Naive thymus-derived CD8-positive, alpha-beta T cell (primary cell): ENCODE measurements at regions not wholly inside any gene's neighbourhood (a gene's known extent, or its start where the extent isn't known, plus 50 kb on each side); places are given as distances from the start of the nearest gene placed in this dataset.
"Not testable (repeated sequence)": the region's sequence is repeated elsewhere in the genome, so short reads cannot be mapped to it uniquely, and the experiment has no call there.

Experiments used
- ATAC-seq, 2 donors: fragments of 150-1000 bp; cut with Tn5 transposase in 1 of 2; sonication (Bioruptor Pico), chemical (Tn5 transposase) in 1 of 2; 1 replicate in 1 of 2; 2 replicates in 1 of 2; pipeline ENCODE4 v1.10.0; 2021; ENCODE audit warnings: mild to moderate bottlenecking in 2 of 2, moderate library complexity in 2 of 2
- POLR2A ChIA-PET: fragments of 350-600 bp; sonication (Branson Sonifier 250); formaldehyde crosslinking; loops from one replicate; lab custom pipeline; 2021; ENCODE audit warnings: antibody characterized with exemption; lab: Charles Lee
- DNase-seq, 10 donors: peaks; one replicate each; pipeline versions ENCODE4 v3.0.0 to v3.0.0-alpha.2; 2020 to 2022
- H3K27ac Mint-ChIP-seq, 10 donors: one replicate each; pipeline ENCODE4 v1.8.0; 2020 to 2022; ENCODE audit warnings: mild to moderate bottlenecking in 10 of 10, mixed read lengths in 10 of 10, moderate library complexity in 4 of 10, inconsistent platforms in 1 of 10
- H3K27me3 Mint-ChIP-seq, 5 donors: one replicate each; pipeline ENCODE4 v1.8.0; 2021 to 2022; ENCODE audit warnings: mixed read lengths in 5 of 5
- H3K36me3 Mint-ChIP-seq, 3 donors: one replicate each; pipeline ENCODE4 v1.8.0; 2020 to 2022; ENCODE audit warnings: mixed read lengths in 3 of 3, mild to moderate bottlenecking in 2 of 3, inconsistent platforms in 1 of 3
- H3K4me1 Mint-ChIP-seq, 4 donors: one replicate each; pipeline ENCODE4 v1.8.0; 2021 to 2022; ENCODE audit warnings: mixed read lengths in 4 of 4
- H3K4me3 Mint-ChIP-seq, 10 donors: one replicate each; pipeline ENCODE4 v1.8.0; 2020 to 2022; ENCODE audit warnings: mild to moderate bottlenecking in 10 of 10, mixed read lengths in 10 of 10, moderate library complexity in 6 of 10, inconsistent platforms in 1 of 10
- H3K9me3 Mint-ChIP-seq, 9 donors: one replicate each; pipeline ENCODE4 v1.8.0; 2020 to 2022; ENCODE audit warnings: mixed read lengths in 9 of 9, mild to moderate bottlenecking in 3 of 9, inconsistent platforms in 1 of 9, moderate library complexity in 1 of 9

DNA sequence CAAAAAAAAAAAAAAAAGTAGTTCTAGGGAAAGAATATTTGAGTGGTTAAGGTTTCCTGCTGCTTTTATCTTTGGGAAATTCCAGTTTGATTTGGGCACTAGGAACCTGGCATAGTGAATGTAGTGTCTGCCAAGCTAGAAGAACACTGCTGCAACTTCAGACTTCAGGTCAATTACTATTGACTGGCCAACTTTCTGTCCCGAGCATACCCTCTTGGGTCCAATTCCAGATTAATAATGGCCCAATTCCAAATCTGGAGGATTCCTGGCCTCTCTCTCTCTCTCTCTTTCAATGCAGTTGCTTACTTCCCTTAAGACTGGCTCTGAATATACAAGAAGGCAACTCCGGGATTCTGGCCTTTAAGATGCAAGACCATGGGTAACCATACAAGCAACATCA, 74.9 kb downstream of the ANKEF1 start:
- H3K27me3 Mint-ChIP-seq, result peaks cover 0 to 3% (median 0%) of the 10 kb centered on the region in 5 donors
- no peak overlapping the region for H3K27ac Mint-ChIP-seq
- POLR2A ChIA-PET, result no interaction called here
- H3K4me3 Mint-ChIP-seq, result no peak overlapping the region
- H3K9me3 Mint-ChIP-seq, result peaks cover 0 to 10% (median 0%) of the 10 kb centered on the region in 9 donors
- peaks cover 0 to 2% (median 0%) of the 10 kb centered on the region in 4 donors for H3K4me1 Mint-ChIP-seq
- peaks cover 0 to 3% (median 0%) of the 10 kb centered on the region in 3 donors for H3K36me3 Mint-ChIP-seq
- no peak for ATAC-seq
- no peak for DNase-seq

DNA sequence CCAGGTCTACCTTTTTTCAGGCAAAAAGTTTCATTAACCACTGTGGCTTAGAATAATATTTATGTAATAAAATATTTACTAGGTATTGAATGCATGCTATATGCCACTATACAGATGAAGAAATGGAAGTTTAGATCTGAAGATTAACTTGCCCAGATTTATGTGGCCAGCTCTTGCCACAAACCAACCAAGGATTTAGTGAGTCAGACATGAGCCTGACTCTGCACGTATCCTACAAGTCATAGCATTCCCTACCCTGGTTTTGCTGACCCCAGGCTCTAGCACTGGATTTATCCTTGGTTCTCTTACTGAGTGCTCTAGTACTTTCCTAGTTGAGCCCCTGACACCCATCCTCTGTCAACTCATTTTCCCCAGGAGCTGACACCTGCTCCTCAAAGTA, 75.4 kb downstream of the ANKEF1 start:
- peaks cover 0 to 3% (median 0%) of the 10 kb centered on the region in 5 donors for H3K27me3 Mint-ChIP-seq
- peaks cover 0 to 3% (median 0%) of the 10 kb centered on the region in 3 donors for H3K36me3 Mint-ChIP-seq
- H3K27ac Mint-ChIP-seq, result no peak overlapping the region
- peaks cover 0 to 2% (median 0%) of the 10 kb centered on the region in 4 donors for H3K4me1 Mint-ChIP-seq
- no peak overlapping the region for H3K4me3 Mint-ChIP-seq
- DNase-seq, result no peak
- no peak for ATAC-seq
- POLR2A ChIA-PET, result no interaction called here
- peaks cover 0 to 10% (median 0%) of the 10 kb centered on the region in 9 donors for H3K9me3 Mint-ChIP-seq

DNA sequence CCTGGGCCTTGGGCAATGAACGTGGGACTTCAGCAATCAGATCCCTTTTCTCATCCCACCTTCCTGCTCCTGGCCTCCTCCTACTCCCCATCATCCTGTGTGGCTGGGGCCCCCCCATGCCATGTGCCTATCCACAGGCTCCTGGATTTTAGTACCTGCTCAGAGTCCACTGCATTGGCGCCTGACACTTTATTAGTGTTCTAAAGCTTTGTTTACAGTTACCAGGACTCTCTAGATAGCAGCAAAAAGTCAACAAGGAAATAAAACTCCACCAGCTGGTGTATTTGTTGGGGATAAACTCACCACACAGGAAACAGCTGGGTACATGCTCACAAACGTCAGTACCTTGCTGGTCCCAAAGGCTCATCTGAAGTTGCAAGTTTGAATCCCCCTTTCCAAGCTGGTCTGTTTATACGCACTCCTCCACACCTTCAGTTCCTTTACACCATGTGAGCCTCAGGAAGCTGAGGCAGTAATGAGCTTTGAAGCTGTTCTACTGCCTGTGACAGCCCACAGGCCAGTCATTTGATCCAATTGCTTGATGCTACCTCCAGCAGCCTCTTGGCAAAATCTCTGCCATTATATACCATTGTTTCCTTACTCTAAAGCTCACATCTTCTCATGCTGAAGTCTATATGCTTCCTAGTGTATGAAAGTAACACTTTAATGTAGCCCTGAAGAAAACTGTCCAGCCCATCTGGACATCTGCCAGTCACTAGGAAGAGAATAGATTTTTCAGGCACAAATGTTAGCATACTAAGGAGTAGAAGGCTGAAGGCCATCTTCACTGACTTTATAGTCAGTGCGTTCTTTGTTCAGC, 76.6 kb downstream of the ANKEF1 start:
- peaks cover 0 to 3% (median 0%) of the 10 kb centered on the region in 5 donors for H3K27me3 Mint-ChIP-seq
- POLR2A ChIA-PET, result no interaction called here
- peaks cover 0 to 2% (median under 1%) of the 10 kb centered on the region in 4 donors for H3K4me1 Mint-ChIP-seq

DNA sequence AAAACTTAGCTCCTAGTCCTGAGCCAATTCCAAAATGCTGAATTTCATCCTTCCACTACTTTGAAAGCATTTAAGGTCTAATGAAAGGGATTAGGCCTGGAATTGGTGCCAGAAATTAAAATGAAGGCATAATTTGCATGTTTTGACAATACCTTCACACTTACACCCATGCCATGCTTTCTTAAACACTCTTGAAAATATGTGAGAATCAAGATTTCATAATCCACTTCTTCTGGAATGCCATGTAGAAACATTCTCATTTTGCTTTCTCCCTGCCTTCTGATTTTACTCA, 77.1 kb downstream of the ANKEF1 start:
- H3K27me3 Mint-ChIP-seq, result peaks cover 0 to 3% (median 0%) of the 10 kb centered on the region in 5 donors
- H3K9me3 Mint-ChIP-seq, result peaks cover 0 to 7% (median 0%) of the 10 kb centered on the region in 9 donors
- no peak overlapping the region for H3K27ac Mint-ChIP-seq
- no peak overlapping the region for H3K4me3 Mint-ChIP-seq
- peaks cover 0 to 2% (median under 1%) of the 10 kb centered on the region in 4 donors for H3K4me1 Mint-ChIP-seq
- DNase-seq, result no peak
- POLR2A ChIA-PET, result no interaction called here
- H3K36me3 Mint-ChIP-seq, result peaks cover 0 to 1% (median 0%) of the 10 kb centered on the region in 3 donors
- no peak for ATAC-seq

More for the DNA sequence above, 76.6 kb downstream of the ANKEF1 start:
- Mint-ChIP-seq H3K4me3 (no peak overlapping the region), H3K9me3 (peaks cover 0 to 10% (median 0%) of the 10 kb centered on the region in 9 donors), H3K36me3 (peaks cover 0 to 3% (median 0%) of the 10 kb centered on the region in 3 donors), H3K27ac (no peak overlapping the region)
- no peak for DNase-seq
- ATAC-seq, result peak in 1 of 2 donors; percentile 14

DNA sequence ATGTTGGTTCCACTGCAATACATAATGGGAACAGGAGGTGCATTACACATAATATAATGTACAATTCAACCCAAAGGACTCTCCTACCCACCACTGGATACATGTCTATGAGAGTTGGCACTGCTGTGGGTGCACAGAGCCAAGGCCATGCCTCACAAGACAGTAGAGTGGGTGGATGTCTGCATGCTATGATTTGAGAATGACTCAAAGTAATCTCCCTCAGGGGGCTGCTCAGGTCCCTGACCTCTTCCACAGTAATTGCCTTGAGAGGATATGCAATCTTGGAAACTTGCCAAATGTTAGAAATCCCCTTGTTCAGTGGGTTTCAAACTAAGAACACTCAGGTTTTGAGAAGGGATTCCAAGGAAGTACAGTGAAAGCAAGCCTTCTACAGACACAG, 79.0 kb downstream of the ANKEF1 start:
- POLR2A ChIA-PET, result no interaction called here
- H3K4me1 Mint-ChIP-seq, result peaks cover 0 to 2% (median under 1%) of the 10 kb centered on the region in 4 donors
- H3K36me3 Mint-ChIP-seq, result no peaks in the 10 kb centered on the region
- H3K27me3 Mint-ChIP-seq, result peaks cover 0 to 5% (median 1%) of the 10 kb centered on the region in 5 donors
- no peak overlapping the region for H3K4me3 Mint-ChIP-seq
- H3K27ac Mint-ChIP-seq, result no peak overlapping the region
- peaks cover 0 to 2% (median 0%) of the 10 kb centered on the region in 9 donors for H3K9me3 Mint-ChIP-seq
- ATAC-seq (no peak), DNase-seq (no peak)

DNA sequence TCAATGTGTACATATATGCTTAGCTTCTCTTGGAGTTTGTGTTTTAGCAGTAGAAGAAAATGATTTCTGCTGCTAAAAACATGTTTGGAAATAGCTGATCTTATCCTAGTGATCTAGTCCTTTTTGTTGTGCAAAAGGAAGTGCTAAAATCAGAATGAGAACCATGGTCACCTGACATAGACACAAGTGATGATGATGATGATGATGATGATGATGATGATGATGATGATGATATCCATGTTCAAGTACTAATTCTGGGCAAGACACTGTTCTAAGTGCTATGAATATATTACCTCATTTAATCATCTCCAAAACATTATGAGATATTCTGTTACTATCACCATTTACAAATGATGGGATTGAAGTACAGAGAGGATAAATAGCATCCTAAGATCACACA, 79.8 kb downstream of the ANKEF1 start:
- DNase-seq, result no peak
- H3K27ac Mint-ChIP-seq, result no peak overlapping the region
- peaks cover 0 to 2% (median under 1%) of the 10 kb centered on the region in 4 donors for H3K4me1 Mint-ChIP-seq
- POLR2A ChIA-PET, result no interaction called here
- ATAC-seq, result no peak
- no peaks in the 10 kb centered on the region for H3K36me3 Mint-ChIP-seq
- peaks cover 0 to 7% (median 5%) of the 10 kb centered on the region in 5 donors for H3K27me3 Mint-ChIP-seq
- no peak overlapping the region for H3K4me3 Mint-ChIP-seq
- peaks cover 0 to 2% (median 0%) of the 10 kb centered on the region in 9 donors for H3K9me3 Mint-ChIP-seq

DNA sequence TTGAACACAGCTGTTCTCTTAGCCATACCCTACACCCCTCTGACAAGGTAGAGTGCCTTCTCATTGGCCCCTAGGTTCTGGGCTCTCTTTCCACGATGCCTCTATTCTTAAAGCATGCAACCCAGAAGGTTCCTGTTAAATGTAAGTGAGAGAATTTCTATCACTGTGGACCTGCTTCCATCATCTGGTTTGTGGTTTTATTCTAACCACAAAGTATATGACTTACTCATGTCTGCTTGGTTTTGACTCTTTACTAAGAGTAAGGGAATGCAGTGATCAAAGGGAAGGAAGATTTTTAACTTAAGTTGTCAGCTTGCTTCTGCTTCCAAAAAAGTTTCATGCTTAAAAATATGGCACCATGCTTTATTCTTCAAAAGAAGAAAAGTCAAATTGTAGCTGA, 80.2 kb downstream of the ANKEF1 start:
- H3K9me3 Mint-ChIP-seq, result peaks cover 0 to 2% (median 0%) of the 10 kb centered on the region in 9 donors
- no peak for ATAC-seq
- no peak overlapping the region for H3K4me3 Mint-ChIP-seq
- H3K4me1 Mint-ChIP-seq, result peaks cover 0 to 2% (median under 1%) of the 10 kb centered on the region in 4 donors
- no peaks in the 10 kb centered on the region for H3K36me3 Mint-ChIP-seq
- POLR2A ChIA-PET, result no interaction called here
- peaks cover 0 to 7% (median 5%) of the 10 kb centered on the region in 5 donors for H3K27me3 Mint-ChIP-seq
- DNase-seq, result no peak
- H3K27ac Mint-ChIP-seq, result no peak overlapping the region

DNA sequence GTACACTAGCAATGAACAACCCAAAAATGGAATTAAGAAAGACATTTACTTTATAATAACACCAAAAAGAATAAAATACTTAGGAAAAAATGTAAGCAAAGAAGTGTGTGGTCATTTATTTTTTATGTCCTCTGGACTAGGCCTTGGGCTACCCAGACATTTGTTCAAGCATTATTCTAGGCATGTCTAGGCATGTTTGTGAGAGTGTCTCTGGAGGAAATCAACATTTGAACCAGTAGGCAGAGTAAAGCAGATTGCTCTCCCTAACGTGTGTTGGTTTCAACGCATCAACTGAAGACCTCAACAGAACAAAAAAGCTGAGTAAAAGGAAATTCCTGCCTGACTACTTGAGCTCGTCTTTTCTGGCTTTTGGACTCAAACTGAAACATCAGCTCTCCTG, 84.5 kb downstream of the ANKEF1 start:
- peaks cover 3 to 11% (median 7%) of the 10 kb centered on the region in 5 donors for H3K27me3 Mint-ChIP-seq
- no peak overlapping the region for H3K4me3 Mint-ChIP-seq
- no peak overlapping the region for H3K27ac Mint-ChIP-seq
- H3K9me3 Mint-ChIP-seq, result peaks cover 0 to 25% (median 14%) of the 10 kb centered on the region in 9 donors
- DNase-seq (no peak), ATAC-seq (no peak)
- H3K36me3 Mint-ChIP-seq, result peaks cover 0 to 12% (median 0%) of the 10 kb centered on the region in 3 donors
- peaks cover 0 to 2% (median 0%) of the 10 kb centered on the region in 4 donors for H3K4me1 Mint-ChIP-seq
- POLR2A ChIA-PET, result no interaction called here

DNA sequence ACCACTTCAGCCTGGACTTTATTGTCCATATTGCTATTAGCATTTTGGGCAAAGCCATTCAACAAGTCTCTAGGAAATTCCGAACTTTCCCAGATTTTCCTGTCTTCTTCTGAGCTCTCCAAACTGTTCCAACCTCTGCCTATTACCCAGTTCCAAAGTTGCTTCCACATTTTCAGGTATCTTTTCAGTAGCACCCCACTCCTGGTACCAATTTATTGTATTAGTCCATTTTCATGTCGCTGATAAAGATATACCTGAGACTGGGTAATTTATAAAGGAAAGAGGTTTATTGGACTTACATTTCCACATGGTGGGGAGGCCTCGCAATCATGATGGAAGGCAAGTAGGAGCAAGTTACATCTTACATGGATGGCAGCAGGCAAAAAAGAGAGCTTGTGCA, 90.1 kb downstream of the ANKEF1 start:
- peaks cover 0 to 44% (median 23%) of the 10 kb centered on the region in 9 donors for H3K9me3 Mint-ChIP-seq
- H3K27ac Mint-ChIP-seq, ATAC-seq, POLR2A ChIA-PET, H3K4me3 Mint-ChIP-seq, DNase-seq, H3K4me1 Mint-ChIP-seq: not testable (repeated sequence)
- H3K36me3 Mint-ChIP-seq, result peaks cover 0 to 25% (median 0%) of the 10 kb centered on the region in 3 donors
- peaks cover 1 to 15% (median 3%) of the 10 kb centered on the region in 5 donors for H3K27me3 Mint-ChIP-seq

DNA sequence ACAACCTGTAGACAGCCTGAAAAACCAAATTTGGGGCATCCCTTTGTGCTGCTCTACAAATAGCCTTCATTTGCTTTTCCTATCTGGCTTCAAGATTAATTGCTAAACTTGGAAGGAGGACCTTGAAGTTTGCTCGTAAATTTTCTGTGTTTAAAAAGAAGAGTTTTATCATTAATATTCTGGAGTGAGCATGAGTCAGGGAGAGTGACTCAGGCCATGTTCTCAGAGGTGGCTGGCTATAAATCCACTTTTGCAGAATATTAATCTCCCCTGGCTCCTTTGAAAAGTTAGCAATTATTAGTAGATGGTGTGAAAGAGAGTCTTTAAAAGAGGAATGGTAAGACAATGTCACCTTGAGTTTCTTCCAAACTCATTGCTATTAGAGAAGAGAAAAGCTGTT, 91.0 kb downstream of the ANKEF1 start:
- Mint-ChIP-seq H3K4me3 (no peak overlapping the region), H3K27me3 (peaks cover 0 to 10% (median 7%) of the 10 kb centered on the region in 5 donors), H3K27ac (no peak overlapping the region), H3K4me1 (no peaks in the 10 kb centered on the region), H3K36me3 (peaks cover 0 to 25% (median 0%) of the 10 kb centered on the region in 3 donors), H3K9me3 (peaks cover 0 to 44% (median 23%) of the 10 kb centered on the region in 9 donors)
- no peak for ATAC-seq
- DNase-seq, result no peak
- POLR2A ChIA-PET, result no interaction called here

DNA sequence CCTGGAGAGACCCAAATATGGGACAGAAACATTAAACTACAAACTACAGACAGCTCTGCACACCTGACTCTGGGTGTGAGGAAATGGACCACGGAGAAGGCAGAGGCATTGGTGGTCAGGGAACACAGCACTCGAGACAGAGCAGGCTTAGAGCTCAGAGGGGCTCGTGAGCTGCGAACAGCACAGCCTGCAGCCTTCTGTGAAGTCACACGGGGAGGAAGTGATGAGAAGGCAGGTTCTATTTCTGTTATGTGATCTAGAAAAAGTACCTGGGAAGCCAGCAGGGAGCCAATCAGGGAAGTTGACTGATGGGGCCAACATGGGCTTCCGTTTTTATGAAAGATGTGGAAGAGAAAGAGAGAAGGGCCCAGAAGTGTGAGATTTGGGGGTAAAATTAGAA, 88.9 kb upstream of the SNAP25 start:
- no peak for ATAC-seq
- POLR2A ChIA-PET, result no interaction called here
- Mint-ChIP-seq H3K4me3 (no peak overlapping the region), H3K9me3 (peaks cover 0 to 15% (median 5%) of the 10 kb centered on the region in 9 donors), H3K27me3 (peaks cover 0 to 11% (median 8%) of the 10 kb centered on the region in 5 donors), H3K4me1 (no peaks in the 10 kb centered on the region), H3K27ac (peak overlapping the region in 1 of 10 donors; percentile 66), H3K36me3 (peaks cover 0 to 9% (median 0%) of the 10 kb centered on the region in 3 donors)
- no peak for DNase-seq

DNA sequence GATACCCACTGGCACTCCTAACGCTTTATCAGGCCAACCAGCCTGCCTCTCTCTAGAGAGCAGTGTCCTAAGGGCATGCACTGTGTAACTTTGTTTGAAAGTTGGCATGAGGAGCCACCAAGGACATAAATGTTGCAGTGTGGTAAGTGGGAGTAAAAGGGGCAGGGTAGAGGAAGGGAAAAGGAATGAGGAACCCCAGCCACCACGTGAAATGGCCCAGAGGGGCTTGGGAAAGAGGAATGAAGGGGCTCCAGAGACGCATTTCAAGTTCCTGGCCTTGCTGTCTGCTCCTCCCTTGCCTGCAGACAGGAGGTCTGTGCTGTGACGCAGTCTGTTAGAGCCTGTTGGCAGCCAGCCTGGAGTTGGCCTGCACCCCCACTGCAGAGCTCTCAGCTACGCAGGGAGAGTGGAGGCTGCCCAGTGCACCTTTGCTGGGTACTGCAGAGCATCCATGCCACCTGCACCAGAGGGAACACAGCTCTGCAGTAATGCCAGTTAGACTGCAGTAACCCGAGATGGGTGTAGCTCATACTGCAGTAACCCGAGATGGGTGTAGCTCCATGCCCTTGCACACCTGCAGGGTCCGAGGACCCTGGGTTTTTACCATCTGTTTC, 86.8 kb upstream of the SNAP25 start:
- H3K4me3 Mint-ChIP-seq, result no peak overlapping the region
- DNase-seq, result no peak
- peaks cover 0 to 16% (median 9%) of the 10 kb centered on the region in 5 donors for H3K27me3 Mint-ChIP-seq
- ATAC-seq, result no peak
- peaks cover 0 to 4% (median 0%) of the 10 kb centered on the region in 9 donors for H3K9me3 Mint-ChIP-seq
- no peak overlapping the region for H3K27ac Mint-ChIP-seq
- H3K36me3 Mint-ChIP-seq, result no peaks in the 10 kb centered on the region
- H3K4me1 Mint-ChIP-seq, result no peaks in the 10 kb centered on the region
- POLR2A ChIA-PET, result no interaction called here

DNA sequence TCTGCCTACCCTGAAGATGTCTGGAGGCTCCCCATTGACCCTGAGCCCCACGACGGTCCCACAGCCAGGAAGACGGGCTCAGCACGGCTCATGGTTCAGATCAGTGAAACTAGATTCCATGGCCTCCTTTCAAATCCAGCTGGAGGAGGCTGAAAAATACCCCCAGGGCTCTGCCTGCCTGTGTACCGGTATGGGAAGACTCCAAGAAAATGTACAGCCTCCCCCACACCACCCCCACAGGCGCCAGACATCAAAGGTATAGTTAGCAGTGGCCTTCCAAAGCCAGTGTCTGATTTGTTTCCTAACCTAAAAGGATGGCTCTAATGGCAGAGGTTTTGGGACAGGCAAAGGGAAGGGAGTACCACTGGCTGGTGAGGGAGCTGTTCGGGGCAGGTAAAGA, 86.2 kb upstream of the SNAP25 start:
- Mint-ChIP-seq H3K4me3 (no peak overlapping the region), H3K4me1 (no peaks in the 10 kb centered on the region), H3K27me3 (peaks cover 0 to 16% (median 9%) of the 10 kb centered on the region in 5 donors), H3K9me3 (peaks cover 0 to 4% (median 0%) of the 10 kb centered on the region in 9 donors), H3K36me3 (no peaks in the 10 kb centered on the region), H3K27ac (no peak overlapping the region)
- DNase-seq (no peak), ATAC-seq (no peak)
- POLR2A ChIA-PET, result no interaction called here
